ENCODE measurements at regions not wholly inside any gene's neighbourhood (a gene's known extent, or its start where the extent isn't known, plus 50 kb on each side); places are given as distances from the start of the nearest gene placed in this dataset.
"Not testable (repeated sequence)": the region's sequence is repeated elsewhere in the genome, so short reads cannot be mapped to it uniquely, and the experiment has no call there.

DNA sequence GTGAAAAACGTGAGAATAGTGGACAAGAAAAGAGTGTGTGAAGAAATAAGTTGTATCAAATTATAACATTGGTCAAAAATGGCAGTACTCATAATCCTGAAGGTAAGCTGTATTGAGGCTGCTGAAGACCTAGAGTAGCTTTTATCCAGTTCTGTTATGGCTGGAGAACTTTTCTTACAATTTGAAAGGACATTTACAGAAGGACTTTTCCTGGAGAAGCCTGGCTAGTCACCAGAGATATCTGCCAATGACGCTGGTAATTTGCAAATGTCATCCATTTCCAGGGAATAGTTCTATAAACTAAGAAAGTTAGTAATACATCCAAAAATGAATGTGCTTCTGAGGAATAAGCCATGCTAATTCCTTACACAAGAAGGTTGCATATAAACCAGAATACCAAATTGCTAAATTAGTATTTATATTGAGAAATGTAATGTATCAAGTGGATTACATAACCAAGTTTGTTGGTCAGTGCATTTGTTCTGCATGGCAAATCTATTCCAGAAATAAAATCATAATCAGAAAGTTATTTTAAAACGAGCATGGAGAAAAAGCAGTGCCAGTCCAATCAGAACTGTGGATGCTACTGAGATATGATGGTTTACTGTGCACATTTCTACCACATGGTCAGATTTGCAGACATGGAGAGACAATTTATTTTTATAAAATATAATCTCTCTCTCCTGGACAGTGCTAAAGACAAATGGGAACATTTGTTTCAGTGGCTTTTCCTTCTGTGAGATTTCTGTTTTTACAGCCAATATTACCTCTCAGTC lies 743.7 kb upstream of the HS3ST1 start:
- DNase-seq, result no peak

DNA sequence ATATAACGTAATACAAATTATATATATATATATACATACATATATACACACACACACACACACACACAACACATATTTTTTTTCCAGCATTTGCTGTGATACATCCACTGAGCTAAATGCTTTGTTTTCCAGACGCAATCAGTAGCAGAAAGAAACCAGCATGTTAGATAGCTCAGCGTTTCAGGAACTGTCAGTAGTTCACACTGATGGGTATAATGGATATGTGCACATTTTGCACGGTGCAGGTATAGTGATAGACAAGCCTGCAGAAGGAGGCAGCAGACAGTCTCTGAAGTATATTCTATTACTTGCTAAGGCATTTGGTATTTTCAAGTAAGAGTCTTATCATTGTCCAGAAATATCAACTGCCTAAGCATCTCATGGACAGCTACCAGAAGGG lies 741.6 kb upstream of the HS3ST1 start:
- no peak for DNase-seq

DNA sequence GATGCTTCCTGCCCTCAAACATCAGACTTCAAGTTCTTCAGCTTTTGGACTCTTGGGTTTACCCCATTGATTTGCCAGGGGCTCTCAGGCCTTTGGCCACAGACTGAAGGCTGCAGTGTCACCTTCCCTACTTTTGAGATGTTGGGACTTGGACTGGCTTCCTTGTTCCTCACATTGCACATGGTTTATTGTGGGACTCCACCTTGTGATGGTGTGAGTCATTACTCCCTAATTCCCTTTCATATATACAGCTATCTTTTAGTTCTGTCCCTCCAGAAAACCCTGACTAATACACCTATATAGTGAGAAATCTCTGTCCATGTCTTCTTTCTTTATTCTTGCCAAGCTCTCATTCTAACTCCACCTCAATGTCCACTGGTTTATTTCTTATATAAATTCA lies 736.9 kb upstream of the HS3ST1 start:
- no peak for DNase-seq

DNA sequence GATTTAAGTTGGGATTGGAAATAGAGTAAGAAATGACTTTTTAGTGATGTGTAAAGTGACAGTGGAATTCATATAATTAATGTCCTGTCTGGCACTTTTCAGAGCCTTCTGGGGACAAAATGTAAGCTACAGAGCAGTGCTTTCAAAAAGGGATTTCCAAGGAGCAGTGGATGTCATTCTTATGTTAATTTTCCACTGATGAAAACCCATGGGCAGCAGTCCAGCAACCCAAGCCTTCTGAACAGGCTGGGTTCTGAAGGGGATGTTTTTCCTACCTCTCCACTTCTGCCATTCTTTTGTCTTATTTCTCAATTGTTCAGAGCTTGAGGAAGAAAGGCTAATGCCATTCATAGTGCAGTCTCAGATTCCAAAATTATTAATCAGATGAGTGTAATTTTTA lies 717.6 kb upstream of the HS3ST1 start:
- no peak for DNase-seq

DNA sequence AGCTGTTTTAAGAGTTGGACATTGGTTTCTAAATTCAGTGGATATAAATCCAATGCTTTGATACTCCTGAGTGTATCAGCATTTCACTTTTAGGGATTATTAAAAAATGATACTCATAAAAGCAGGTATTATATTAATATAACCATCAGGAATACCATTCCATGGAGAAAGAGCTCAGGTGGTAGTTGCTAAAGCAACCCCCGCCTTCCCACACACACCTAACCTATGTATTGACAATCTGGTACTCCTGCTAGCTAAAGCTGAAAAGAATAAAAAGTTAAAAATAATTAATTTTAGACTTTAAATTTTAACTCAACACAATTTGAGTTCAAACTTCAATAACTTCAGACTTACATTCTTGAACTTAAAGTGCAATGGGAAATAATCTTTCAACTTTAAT lies 717.1 kb upstream of the HS3ST1 start:
- no peak for DNase-seq

GRCh38 chr4:12145106-12145505 lies 716.4 kb upstream of the HS3ST1 start:
- DNase-seq, result no peak

GRCh38 chr4:12144051-12144450 lies 715.4 kb upstream of the HS3ST1 start:
- DNase-seq, result no peak

GRCh38 chr4:12140864-12141263 lies 712.2 kb upstream of the HS3ST1 start:
- DNase-seq, result no peak

DNA sequence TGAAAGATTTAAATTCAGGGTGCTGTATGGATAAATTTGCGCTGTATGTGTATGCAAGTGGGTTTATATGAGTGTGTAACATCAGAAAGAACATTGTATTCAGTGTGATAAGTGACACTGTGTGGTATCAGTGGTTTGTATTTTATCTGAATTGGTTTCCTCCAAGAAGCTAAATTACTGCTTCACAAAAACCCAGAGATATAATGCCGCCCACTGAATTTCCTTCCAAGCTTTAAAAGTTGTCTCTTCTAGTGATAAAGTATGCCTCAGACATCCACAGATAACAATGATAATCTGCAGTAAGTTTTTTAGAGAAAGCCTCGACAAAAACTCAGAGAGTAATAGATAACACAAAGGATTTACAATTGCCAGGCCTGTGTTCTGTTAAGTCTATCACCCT lies 710.6 kb upstream of the HS3ST1 start:
- no peak for DNase-seq

DNA sequence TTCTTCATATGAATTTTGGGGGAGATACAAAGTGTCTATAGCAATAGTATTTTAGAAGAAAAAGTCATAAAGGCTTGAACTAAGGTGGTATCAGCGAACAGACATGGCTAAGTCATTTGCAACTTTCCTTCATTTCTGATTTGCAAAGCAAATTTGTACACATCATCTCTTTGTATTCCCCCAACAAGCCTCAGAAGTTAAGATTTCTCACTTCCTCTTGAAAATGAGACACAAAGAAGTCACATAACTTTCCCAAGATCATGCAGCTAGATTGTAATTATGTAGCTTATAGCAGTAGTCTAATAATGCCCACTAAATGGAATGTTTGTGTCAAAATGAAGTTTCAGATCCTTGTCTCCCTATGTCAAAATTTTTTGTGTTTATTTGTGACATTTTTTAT lies 709.8 kb upstream of the HS3ST1 start:
- no peak for DNase-seq

GRCh38 chr4:12137575-12137974 lies 708.9 kb upstream of the HS3ST1 start:
- DNase-seq, result no peak

DNA sequence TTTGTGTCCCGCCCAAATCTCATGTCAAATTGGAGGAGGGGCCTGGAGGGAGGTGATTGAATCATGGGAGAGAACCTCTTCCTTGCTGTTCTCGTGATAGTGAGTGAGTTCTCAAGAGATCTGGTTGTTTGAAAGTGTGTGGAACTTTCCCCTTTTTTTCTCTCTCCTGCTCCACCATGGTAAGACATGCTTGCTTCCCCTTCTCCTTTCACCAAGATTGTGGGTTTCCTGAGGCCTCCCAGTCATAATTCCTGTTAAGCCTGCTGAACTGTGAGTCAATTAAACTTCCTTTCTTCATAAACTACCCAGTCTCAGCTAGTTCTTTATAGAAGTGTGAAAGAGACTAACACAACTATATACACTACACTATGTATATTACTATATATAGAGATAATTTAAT lies 697.8 kb upstream of the HS3ST1 start:
- no peak for DNase-seq

GRCh38 chr4:12124138-12124537 lies 695.4 kb upstream of the HS3ST1 start:
- DNase-seq, result no peak

- DNase-seq, result no peak
Observed at GRCh38 chr4:12123707-12124106, 695.0 kb upstream of the HS3ST1 start.

DNA sequence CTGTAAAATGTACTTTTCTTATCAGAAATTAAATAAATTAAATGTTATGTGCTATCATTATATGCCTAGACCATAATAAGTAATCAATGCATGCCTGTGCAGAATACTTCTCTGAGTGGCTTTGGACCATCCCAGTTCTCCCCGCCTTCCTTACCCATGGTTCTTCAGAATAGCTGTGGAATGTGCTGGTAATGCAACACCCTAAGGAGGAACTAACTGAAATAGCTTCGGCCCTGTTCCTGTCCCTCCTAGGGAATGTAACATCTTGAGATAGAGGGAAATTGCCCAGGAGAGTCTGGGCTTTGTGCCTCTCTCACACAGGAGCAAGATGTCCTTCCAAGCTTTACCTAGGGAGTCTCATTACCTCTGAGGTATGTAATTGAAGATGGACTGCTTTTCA lies 693.6 kb upstream of the HS3ST1 start:
- no peak for DNase-seq

GRCh38 chr4:12120968-12121367 lies 692.3 kb upstream of the HS3ST1 start:
- no peak for DNase-seq

- DNase-seq, result no peak
Observed at GRCh38 chr4:12118651-12119213, 690.0 kb upstream of the HS3ST1 start.

DNA sequence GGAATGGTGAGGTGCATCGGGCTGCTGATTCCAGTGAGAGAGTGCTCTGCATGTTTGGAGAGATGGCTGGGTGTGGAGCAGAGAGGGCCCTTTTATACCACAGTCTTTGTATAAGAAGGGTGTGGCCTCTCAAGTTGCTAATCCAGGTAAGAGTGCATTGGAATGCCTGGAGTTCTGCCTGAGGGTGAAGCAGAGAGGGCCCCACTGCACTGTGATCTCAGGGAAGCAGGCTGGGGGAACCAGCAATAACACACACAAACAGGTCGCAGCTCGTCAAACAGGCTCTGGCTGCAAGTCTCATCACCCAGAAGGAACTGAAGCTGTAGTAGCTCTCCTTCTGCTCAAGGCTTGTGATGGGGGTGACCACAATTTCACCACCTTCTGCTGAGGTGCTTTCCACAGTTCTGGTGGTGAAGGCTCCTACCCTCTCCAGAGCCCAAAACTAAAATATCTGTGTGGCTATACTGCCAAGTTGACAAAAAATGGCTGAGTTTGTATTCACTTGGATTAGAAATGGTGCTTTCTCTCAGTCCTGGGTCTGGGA lies 687.4 kb upstream of the HS3ST1 start:
- no peak for DNase-seq

- no peak for DNase-seq
Observed at GRCh38 chr4:12110627-12111026, 681.9 kb upstream of the HS3ST1 start.

GRCh38 chr4:12109056-12109455 lies 680.4 kb upstream of the HS3ST1 start:
- DNase-seq, result not testable (repeated sequence)

DNA sequence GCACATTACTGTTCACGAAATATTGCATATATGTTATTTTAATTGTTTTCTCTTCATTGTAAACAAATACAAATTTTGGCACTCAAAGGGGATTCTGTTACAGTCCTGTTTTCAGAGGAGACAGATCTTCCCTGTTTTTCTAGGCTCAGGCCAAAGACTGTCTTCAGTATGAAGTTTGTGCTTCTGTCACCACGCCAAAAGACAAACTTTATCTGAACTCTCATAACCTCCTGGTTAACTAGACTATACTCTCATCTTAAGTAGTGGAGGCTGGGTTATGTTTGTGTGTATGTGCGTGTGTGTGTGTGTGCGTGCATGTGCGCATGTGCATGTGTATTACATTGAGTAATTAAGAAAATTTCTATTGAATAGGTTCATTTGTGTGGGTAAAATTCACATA lies 676.8 kb upstream of the HS3ST1 start:
- DNase-seq, result no peak

- DNase-seq, result not testable (repeated sequence)
Observed at GRCh38 chr4:12089920-12090319, 661.2 kb upstream of the HS3ST1 start.

- no peak for DNase-seq
Observed at GRCh38 chr4:12084690-12085089, 656.0 kb upstream of the HS3ST1 start.

- DNase-seq, result no peak
Observed at GRCh38 chr4:12071316-12071715, 642.6 kb upstream of the HS3ST1 start.

Data from occipital lobe (tissue), 1 donor.